ENCODE measurements at regions not wholly inside any gene's neighbourhood (a gene's known extent, or its start where the extent isn't known, plus 50 kb on each side); places are given as distances from the start of the nearest gene placed in this dataset.

DNA sequence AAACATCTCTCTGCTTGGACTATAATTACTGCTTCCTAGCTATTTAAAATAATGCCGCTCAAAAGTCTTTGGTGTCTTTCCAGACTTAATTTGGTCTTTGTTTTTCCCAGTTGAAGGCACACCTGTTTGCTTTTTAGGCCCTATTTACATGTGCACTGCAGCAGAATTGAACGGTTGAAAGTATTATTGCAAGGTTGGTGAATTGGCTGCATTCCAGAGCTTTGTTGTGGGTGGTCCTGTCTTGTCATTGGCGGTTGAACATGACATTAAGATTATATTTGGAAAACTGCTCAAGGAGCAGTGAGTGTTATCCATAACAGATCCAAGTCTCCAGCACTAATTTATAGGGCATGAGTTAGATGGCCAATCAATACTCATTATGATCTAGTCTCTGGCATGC is 656.3 kb downstream of the PTPRC start:
- Mint-ChIP-seq H3K27me3 (peaks cover 2% of the 10 kb centered on the region), H3K27ac (no peak overlapping the region), H3K4me1 (ENCODE audit: low read depth) (no peaks in the 10 kb centered on the region), H3K36me3 (ENCODE audit: low read depth) (no peaks in the 10 kb centered on the region), H3K9me3 (no peaks in the 10 kb centered on the region), H3K4me3 (no peak overlapping the region)
- DNase-seq (no peak), ATAC-seq (no peak)
- ChIA-PET CTCF (interaction anchor here (1.2 kb wide), 1 partner anchor 72 kb away, joined by 3 read pairs; no protein-coding TSS in a partner anchor), POLR2A (no interaction called here)
- TF ChIP-seq, protein P1, sequence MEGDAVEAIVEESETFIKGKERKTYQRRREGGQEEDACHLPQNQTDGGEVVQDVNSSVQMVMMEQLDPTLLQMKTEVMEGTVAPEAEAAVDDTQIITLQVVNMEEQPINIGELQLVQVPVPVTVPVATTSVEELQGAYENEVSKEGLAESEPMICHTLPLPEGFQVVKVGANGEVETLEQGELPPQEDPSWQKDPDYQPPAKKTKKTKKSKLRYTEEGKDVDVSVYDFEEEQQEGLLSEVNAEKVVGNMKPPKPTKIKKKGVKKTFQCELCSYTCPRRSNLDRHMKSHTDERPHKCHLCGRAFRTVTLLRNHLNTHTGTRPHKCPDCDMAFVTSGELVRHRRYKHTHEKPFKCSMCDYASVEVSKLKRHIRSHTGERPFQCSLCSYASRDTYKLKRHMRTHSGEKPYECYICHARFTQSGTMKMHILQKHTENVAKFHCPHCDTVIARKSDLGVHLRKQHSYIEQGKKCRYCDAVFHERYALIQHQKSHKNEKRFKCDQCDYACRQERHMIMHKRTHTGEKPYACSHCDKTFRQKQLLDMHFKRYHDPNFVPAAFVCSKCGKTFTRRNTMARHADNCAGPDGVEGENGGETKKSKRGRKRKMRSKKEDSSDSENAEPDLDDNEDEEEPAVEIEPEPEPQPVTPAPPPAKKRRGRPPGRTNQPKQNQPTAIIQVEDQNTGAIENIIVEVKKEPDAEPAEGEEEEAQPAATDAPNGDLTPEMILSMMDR (IDR thresholded peaks at IDR 0.05): no peak
- intact Hi-C loops (cut with micrococcal nuclease): no loop called here

DNA sequence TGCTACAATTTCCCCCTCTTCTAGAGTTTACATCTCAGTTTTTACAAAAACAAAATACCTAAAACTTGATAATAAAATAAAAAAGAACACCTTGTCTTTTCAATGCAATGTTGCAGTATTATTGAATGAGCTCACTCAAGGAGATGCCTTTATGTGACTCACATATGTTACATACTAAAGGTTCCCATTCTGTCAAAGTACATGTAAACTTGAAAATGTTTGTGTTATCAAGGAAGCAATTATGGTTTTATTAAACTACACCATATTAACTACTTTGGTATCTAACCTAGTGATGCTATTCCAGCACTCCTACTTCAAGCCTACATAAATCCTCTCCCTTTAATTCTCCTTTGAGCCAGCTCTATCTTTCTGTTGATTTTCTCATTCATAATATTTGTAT is 658.3 kb downstream of the PTPRC start:
- DNase-seq: no peak
- Mint-ChIP-seq H3K27me3 (peaks cover 2% of the 10 kb centered on the region), H3K9me3 (no peaks in the 10 kb centered on the region)

DNA sequence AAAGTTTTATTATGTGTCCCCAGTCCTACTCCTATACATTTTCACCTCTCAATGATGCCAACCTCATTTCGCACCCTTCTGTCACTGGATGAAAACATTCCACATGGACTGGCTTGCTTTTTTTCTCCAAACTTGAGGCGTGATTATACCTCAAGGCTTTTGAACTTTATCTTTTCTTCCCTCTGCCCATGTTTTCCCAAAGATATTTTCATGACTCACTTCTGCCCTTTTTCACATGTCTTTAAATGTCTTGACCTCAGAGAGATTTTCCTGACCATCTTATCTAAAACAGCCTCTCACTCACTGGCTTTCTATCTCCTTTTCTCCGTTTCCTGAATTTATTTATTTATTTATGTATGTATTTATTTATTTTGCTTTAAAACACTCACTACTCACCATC is 659.0 kb downstream of the PTPRC start:
- ChIA-PET CTCF (no interaction called here), POLR2A (no interaction called here)
- H3K4me1 Mint-ChIP-seq (ENCODE audit: low read depth): peaks cover 13% of the 10 kb centered on the region
- H3K27me3 Mint-ChIP-seq: peaks cover 2% of the 10 kb centered on the region
- H3K36me3 Mint-ChIP-seq (ENCODE audit: low read depth): no peaks in the 10 kb centered on the region
- DNase-seq: no peak
- TF ChIP-seq, protein P1 (IDR thresholded peaks at IDR 0.05): no peak
- intact Hi-C loops (cut with micrococcal nuclease): no loop called here
- no peaks in the 10 kb centered on the region for H3K9me3 Mint-ChIP-seq
- H3K4me3 Mint-ChIP-seq: no peak overlapping the region
- no peak for ATAC-seq
- H3K27ac Mint-ChIP-seq: no peak overlapping the region

More for the DNA sequence above, 658.3 kb downstream of the PTPRC start:
- intact Hi-C loops (cut with micrococcal nuclease): no loop called here
- Mint-ChIP-seq H3K27ac (no peak overlapping the region), H3K4me1 (ENCODE audit: low read depth) (peaks cover 8% of the 10 kb centered on the region), H3K4me3 (no peak overlapping the region), H3K36me3 (ENCODE audit: low read depth) (no peaks in the 10 kb centered on the region)
- no peak for ATAC-seq
- POLR2A ChIA-PET: no interaction called here
- TF ChIP-seq, protein P1 (IDR thresholded peaks at IDR 0.05): no peak
- CTCF ChIA-PET: no interaction called here

DNA sequence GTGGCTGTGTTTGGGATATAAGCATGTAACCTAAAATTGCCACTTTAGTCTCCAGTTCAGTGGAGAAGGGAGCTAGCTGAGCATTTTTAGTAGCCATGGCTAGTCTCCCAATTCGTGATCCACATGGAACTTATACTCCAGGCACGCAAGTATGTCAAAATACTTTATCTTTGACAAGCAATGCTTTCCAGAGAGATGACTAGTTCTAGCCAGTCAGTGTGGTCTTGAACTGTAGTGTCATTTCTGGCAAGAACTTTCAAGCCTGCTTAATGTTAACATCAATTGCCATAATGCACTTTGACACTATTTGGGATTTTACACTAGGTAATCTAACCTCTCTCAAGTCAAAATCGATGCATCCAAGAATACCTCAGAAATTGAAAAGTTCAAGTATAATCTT is 660.0 kb downstream of the PTPRC start:
- CTCF ChIA-PET: no interaction called here
- TF ChIP-seq, protein P1 (IDR thresholded peaks at IDR 0.05): no peak

DNA sequence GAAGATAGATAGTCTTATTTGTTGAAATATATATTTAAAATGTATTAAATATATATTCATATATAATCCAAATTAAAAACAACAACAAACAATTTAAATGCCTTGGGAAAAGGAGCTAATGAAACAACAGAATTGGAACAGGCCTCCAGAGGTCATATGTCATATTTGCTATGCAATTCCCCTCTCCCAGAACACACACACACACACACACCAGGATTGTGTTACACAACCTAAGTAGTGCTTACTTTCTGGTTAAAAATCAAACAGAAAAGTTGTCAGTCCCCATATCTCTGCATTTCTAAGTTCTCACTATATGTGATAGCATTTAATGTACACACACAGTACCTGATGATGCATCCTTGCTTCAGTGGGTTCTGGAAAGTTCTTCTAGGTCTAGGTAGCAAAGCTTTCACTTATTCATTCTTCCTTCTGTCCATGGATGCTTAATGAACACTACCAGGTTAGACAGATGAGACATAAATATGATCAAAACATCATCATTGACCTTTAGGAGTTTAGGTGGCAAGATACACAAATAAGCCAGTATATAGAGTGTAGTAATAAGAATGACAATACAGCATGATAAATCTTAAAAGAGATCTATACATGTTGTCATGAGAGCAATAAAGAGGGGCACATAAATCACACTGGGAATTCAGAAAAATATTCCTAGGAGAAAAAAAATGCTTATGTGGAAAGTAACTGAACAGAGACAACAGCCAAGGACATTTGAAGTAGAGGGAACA is 662.8 kb downstream of the PTPRC start:
- Mint-ChIP-seq H3K27me3 (peaks cover 2% of the 10 kb centered on the region), H3K4me3 (no peak overlapping the region), H3K27ac (no peak overlapping the region), H3K4me1 (ENCODE audit: low read depth) (peaks cover 16% of the 10 kb centered on the region), H3K9me3 (no peaks in the 10 kb centered on the region), H3K36me3 (ENCODE audit: low read depth) (no peaks in the 10 kb centered on the region)
- ATAC-seq: peak; percentile 45
- ChIA-PET CTCF (no interaction called here), POLR2A (no interaction called here)
- no peak for DNase-seq
- TF ChIP-seq, protein P1 (IDR thresholded peaks at IDR 0.05): no peak
- intact Hi-C loops (cut with micrococcal nuclease): no loop called here

More for the DNA sequence above, 660.0 kb downstream of the PTPRC start:
- Mint-ChIP-seq H3K9me3 (no peaks in the 10 kb centered on the region), H3K4me3 (no peak overlapping the region), H3K36me3 (ENCODE audit: low read depth) (no peaks in the 10 kb centered on the region), H3K27me3 (peaks cover 2% of the 10 kb centered on the region), H3K4me1 (ENCODE audit: low read depth) (peaks cover 16% of the 10 kb centered on the region), H3K27ac (no peak overlapping the region)
- ATAC-seq: no peak
- POLR2A ChIA-PET: no interaction called here
- DNase-seq: no peak
- intact Hi-C loops (cut with micrococcal nuclease): no loop called here

Measured in activated CD8-positive, alpha-beta T cell treated with anti-CD3 and anti-CD28 coated beads for 36 hours (primary cell).